MCF 10A (cell line): ENCODE measurements at regions not wholly inside any gene's neighbourhood (a gene's known extent, or its start where the extent isn't known, plus 50 kb on each side); places are given as distances from the start of the nearest gene placed in this dataset.
A peak's percentile ranks its signal among the peaks of the same experiment; 100 is the strongest.

Experiments
- BruUV-seq: library from RNA; stranded (reverse); fragments of 400-500 nt; replicated peaks from 2 replicates; lab custom pipeline; 2021; lab: Mats Ljungman, UMichigan
- CTCF ChIA-PET: fragments of 300-600 bp; sonication (Branson Sonifier 250); formaldehyde crosslinking; extraction: SDS; loops from one replicate; lab custom pipeline; 2021; ENCODE audit warnings: antibody characterized with exemption, inconsistent platforms; lab: Yijun Ruan, JAX
- POLR2A ChIA-PET: fragments of 300-600, 350-650 bp; sonication (Branson Sonifier 250); formaldehyde crosslinking; extraction: SDS; loops from one replicate; lab custom pipeline; 2020; ENCODE audit warnings: antibody characterized with exemption, inconsistent platforms; lab: Yijun Ruan, JAX
- DNase-seq: peaks from one replicate; pipeline ENCODE4 v3.0.0-alpha.2; 2018; ENCODE audit not compliant: unreplicated experiment
- H3K27ac Mint-ChIP-seq: one replicate; pipeline ENCODE4 v1.8.0; 2022; ENCODE audit warnings: mild to moderate bottlenecking, low read depth, mixed read lengths; ENCODE audit not compliant: unreplicated experiment
- H3K27me3 Mint-ChIP-seq: one replicate; pipeline ENCODE4 v1.8.0; 2022; ENCODE audit warnings: mixed read lengths; ENCODE audit not compliant: insufficient read depth, unreplicated experiment
- H3K36me3 Mint-ChIP-seq: one replicate; pipeline ENCODE4 v1.8.0; 2022; ENCODE audit warnings: mild to moderate bottlenecking, moderate library complexity, mixed read lengths; ENCODE audit not compliant: insufficient read depth, unreplicated experiment
- H3K4me1 Mint-ChIP-seq: one replicate; pipeline ENCODE4 v1.8.0; 2022; ENCODE audit warnings: mixed read lengths; ENCODE audit not compliant: insufficient read depth, unreplicated experiment
- H3K4me3 Mint-ChIP-seq: one replicate; pipeline ENCODE4 v1.8.0; 2022; ENCODE audit warnings: mild to moderate bottlenecking, moderate library complexity, mixed read lengths; ENCODE audit not compliant: unreplicated experiment
- H3K9me3 Mint-ChIP-seq: one replicate; pipeline ENCODE4 v1.8.0; 2022; ENCODE audit warnings: mixed read lengths; ENCODE audit not compliant: unreplicated experiment
- CTCF ChIP-seq: fragments of 200-600 bp; IDR thresholded peaks from one replicate; pipeline ENCODE4 v1.8.0; 2022; ENCODE audit warnings: antibody characterized with exemption, mild to moderate bottlenecking; ENCODE audit not compliant: unreplicated experiment
- intact Hi-C: fragments of 100-400 bp; cut with micrococcal nuclease; formaldehyde crosslinking; loops from 2 replicates; pipeline ENCODE4 v1.14.1; 2022

- BruUV-seq: no TSS peak
- Mint-ChIP-seq H3K27me3 (no peaks in the 10 kb centered on the region), H3K4me3 (no peak overlapping the region), H3K9me3 (no peaks in the 10 kb centered on the region), H3K36me3 (no peaks in the 10 kb centered on the region), H3K4me1 (peaks cover 5% of the 10 kb centered on the region), H3K27ac (no peak overlapping the region)
- peak; percentile 13 for DNase-seq
- intact Hi-C loops: loop anchor here (1.0 to 5.0 kb wide), 3 partner anchors 621 to 976 kb away; no protein-coding TSS in a partner anchor
- TF ChIP-seq CTCF: peak; percentile 23
- ChIA-PET CTCF (interaction anchor here (0.5 to 1.9 kb wide), 15 partner anchors 10 to 1523 kb away, joined by 3 to 11 read pairs (median 4); no protein-coding TSS in a partner anchor), POLR2A (no interaction called here)
Measured at GRCh38 chr6:84346372-84346771, 118.9 kb upstream of the CEP162 start.

GRCh38 chr6:84344005-84344404 lies 116.6 kb upstream of the CEP162 start:
- Mint-ChIP-seq H3K4me1 (no peaks in the 10 kb centered on the region), H3K36me3 (no peaks in the 10 kb centered on the region), H3K27ac (no peak overlapping the region), H3K27me3 (no peaks in the 10 kb centered on the region), H3K4me3 (no peak overlapping the region), H3K9me3 (no peaks in the 10 kb centered on the region)
- TF ChIP-seq CTCF: no peak
- CTCF ChIA-PET: interaction anchor here (0.7 kb wide), 1 partner anchor 125 kb away, joined by 3 read pairs; no protein-coding TSS in a partner anchor
- POLR2A ChIA-PET: no interaction called here
- no peak for DNase-seq
- BruUV-seq: no TSS peak
- intact Hi-C loops: no loop called here

GRCh38 chr6:84340422-84340821 lies 113.0 kb upstream of the CEP162 start:
- DNase-seq: no peak
- Mint-ChIP-seq H3K4me1 (no peaks in the 10 kb centered on the region), H3K27ac (no peak overlapping the region), H3K4me3 (no peak overlapping the region), H3K9me3 (peaks cover 9% of the 10 kb centered on the region), H3K27me3 (no peaks in the 10 kb centered on the region), H3K36me3 (no peaks in the 10 kb centered on the region)
- no TSS peak for BruUV-seq
- ChIA-PET POLR2A (no interaction called here), CTCF (interaction anchor here (0.6 to 0.9 kb wide), 5 partner anchors 39 to 995 kb away, joined by 3 to 4 read pairs (median 3); no protein-coding TSS in a partner anchor)
- intact Hi-C loops: no loop called here
- TF ChIP-seq CTCF: no peak

- H3K9me3 Mint-ChIP-seq: peaks cover 9% of the 10 kb centered on the region
- H3K4me3 Mint-ChIP-seq: no peak overlapping the region
- no TSS peak for BruUV-seq
- intact Hi-C loops: no loop called here
- DNase-seq: no peak
- no peaks in the 10 kb centered on the region for H3K4me1 Mint-ChIP-seq
- no peak for TF ChIP-seq CTCF
- H3K27ac Mint-ChIP-seq: no peak overlapping the region
- H3K36me3 Mint-ChIP-seq: no peaks in the 10 kb centered on the region
- ChIA-PET CTCF (no interaction called here), POLR2A (no interaction called here)
- H3K27me3 Mint-ChIP-seq: no peaks in the 10 kb centered on the region
Measured at GRCh38 chr6:84333842-84334241, 106.4 kb upstream of the CEP162 start.
